Pulmonary artery endothelial cell (primary cell): ENCODE measurements at regions not wholly inside any gene's neighbourhood (a gene's known extent, or its start where the extent isn't known, plus 50 kb on each side); places are given as distances from the start of the nearest gene placed in this dataset.
"Not testable (repeated sequence)": the region's sequence is repeated elsewhere in the genome, so short reads cannot be mapped to it uniquely, and the experiment has no call there.

Experiments
- DNase-seq: peaks from one replicate; pipeline ENCODE4 v3.0.0-alpha.2; 2011; ENCODE audit warnings: low read depth, low spot score

- no peak for DNase-seq
These were observed 128.9 kb upstream of the GATA6 start for GRCh38 chr18:22040533-22040932.

- DNase-seq: no peak
These were observed 125.6 kb upstream of the GATA6 start for GRCh38 chr18:22043837-22044236.

GRCh38 chr18:22044474-22045220, 124.7 kb upstream of the GATA6 start:
- no peak for DNase-seq

- no peak for DNase-seq
These were observed 124.0 kb upstream of the GATA6 start for GRCh38 chr18:22045221-22045918.

- DNase-seq: no peak
These were observed 122.9 kb upstream of the GATA6 start for GRCh38 chr18:22046473-22046872.

- no peak for DNase-seq
These were observed 121.9 kb upstream of the GATA6 start for GRCh38 chr18:22047485-22047884.

- no peak for DNase-seq
These were observed 121.2 kb upstream of the GATA6 start for GRCh38 chr18:22048221-22048620.

- DNase-seq: no peak
These were observed 120.3 kb upstream of the GATA6 start for GRCh38 chr18:22048932-22049615.

GRCh38 chr18:22052405-22053105, 116.8 kb upstream of the GATA6 start:
- no peak for DNase-seq

- DNase-seq: no peak
These were observed 113.7 kb upstream of the GATA6 start for GRCh38 chr18:22055466-22056238.

GRCh38 chr18:22056950-22057349, 112.4 kb upstream of the GATA6 start:
- no peak for DNase-seq

GRCh38 chr18:22057908-22058527, 111.4 kb upstream of the GATA6 start:
- DNase-seq: no peak

GRCh38 chr18:22060361-22060760, 109.0 kb upstream of the GATA6 start:
- DNase-seq: no peak

- no peak for DNase-seq
These were observed 106.3 kb upstream of the GATA6 start for GRCh38 chr18:22063102-22063501.

GRCh38 chr18:22063672-22064071, 105.7 kb upstream of the GATA6 start:
- no peak for DNase-seq

- DNase-seq: no peak
These were observed 104.8 kb upstream of the GATA6 start for GRCh38 chr18:22064581-22064980.

GRCh38 chr18:22065311-22065710, 104.1 kb upstream of the GATA6 start:
- no peak for DNase-seq

- DNase-seq: no peak
These were observed 103.3 kb upstream of the GATA6 start for GRCh38 chr18:22066083-22066485.

GRCh38 chr18:22067109-22067508, 102.3 kb upstream of the GATA6 start:
- DNase-seq: no peak

GRCh38 chr18:22067682-22068081, 101.7 kb upstream of the GATA6 start:
- no peak for DNase-seq

GRCh38 chr18:22068784-22069183, 100.6 kb upstream of the GATA6 start:
- not testable (repeated sequence) for DNase-seq
